GM12878 (cell line): ENCODE measurements at regions not wholly inside any gene's neighbourhood (a gene's known extent, or its start where the extent isn't known, plus 50 kb on each side); places are given as distances from the start of the nearest gene placed in this dataset.

Experiments
- ATAC-seq: fragments of 200-7000 bp; cut with Tn5 transposase; 3 replicates; pipeline ENCODE4 v1.9.1; 2020; ENCODE audit warnings: mild to moderate bottlenecking, moderate library complexity
- BruUV-seq: library from RNA; stranded (reverse); fragments of 400-500 nt; replicated peaks from 2 replicates; lab custom pipeline; 2021; lab: Mats Ljungman, UMichigan
- CTCF ChIA-PET: fragments of 300-600 bp; sonication (Branson Sonifier 250); formaldehyde crosslinking; extraction: SDS; loops from one replicate; lab custom pipeline; 2021; ENCODE audit warnings: inconsistent platforms; lab: Yijun Ruan, JAX
- POLR2A ChIA-PET: fragments of 350-600 bp; formaldehyde crosslinking; extraction: SDS; loops from one replicate; lab custom pipeline; 2021; ENCODE audit warnings: inconsistent platforms; lab: Charles Lee
- RAD21 ChIA-PET: fragments of 300-600 bp; sonication (Branson Sonifier 250); formaldehyde crosslinking; loops from one replicate; lab custom pipeline; 2023; ENCODE audit warnings: antibody characterized with exemption; ENCODE audit not compliant: unreplicated experiment; lab: Charles Lee
- SMC1A ChIA-PET: fragments of 300-600 bp; sonication (Branson Sonifier 250); formaldehyde crosslinking; loops from one replicate; lab custom pipeline; 2023; ENCODE audit not compliant: unreplicated experiment, uncharacterized antibody; lab: Charles Lee
- DNase-seq: peaks from one replicate; pipeline ENCODE4 v3.0.0-alpha.2; 2011; ENCODE audit warnings: low read depth, low spot score
- FAIRE-seq: peaks from 3 replicates; lab custom pipeline; 2011; peaks lifted over from hg19 to GRCh38; lab: Jason Lieb, UNC
- H2AFZ ChIP-seq: 2 replicates; pipeline ENCODE4 v1.6.0; 2011; ENCODE audit warnings: low read depth, low read length, control low read depth; ENCODE audit not compliant: control insufficient read depth
- H3K27ac ChIP-seq: 2 replicates; pipeline ENCODE4 v1.5.1; 2011; ENCODE audit warnings: control low read depth; ENCODE audit not compliant: control insufficient read depth, insufficient read depth
- H3K27me3 ChIP-seq, 2 experiments: replicated peaks in 1 of 2; 2 replicates each; pipeline versions ENCODE4 v1.6.0 to v1.6.1; 2011; ENCODE audit warnings: low read length in 1 of 2; ENCODE audit not compliant: control insufficient read depth in 2 of 2, insufficient read depth in 2 of 2
- H3K36me3 ChIP-seq, 2 experiments: 2 replicates each; pipeline ENCODE4 v1.5.1; 2011; ENCODE audit warnings: low read length in 1 of 2; ENCODE audit not compliant: control insufficient read depth in 2 of 2, insufficient read depth in 2 of 2
- H3K4me1 ChIP-seq: 2 replicates; pipeline ENCODE4 v1.6.1; 2011; ENCODE audit warnings: mild to moderate bottlenecking, low read length, moderate library complexity, mixed read lengths; ENCODE audit not compliant: control insufficient read depth, insufficient read depth
- H3K4me2 ChIP-seq: 2 replicates; pipeline ENCODE4 v1.6.0; 2011; ENCODE audit warnings: control low read depth; ENCODE audit not compliant: control insufficient read depth, insufficient read depth
- H3K4me3 ChIP-seq: fragments of 200-600 bp; sonication (generic); 2 replicates; pipeline ENCODE4 v1.5.1; 2016
- H3K79me2 ChIP-seq: 2 replicates; pipeline ENCODE4 v1.6.0; 2011; ENCODE audit warnings: low read length; ENCODE audit not compliant: control insufficient read depth, insufficient read depth
- H3K9ac ChIP-seq: 2 replicates; pipeline ENCODE4 v1.8.0; 2011; ENCODE audit warnings: low read length, control low read depth, mixed read lengths; ENCODE audit not compliant: control insufficient read depth, insufficient read depth
- H3K9me3 ChIP-seq: replicated peaks from 3 replicates; pipeline ENCODE4 v1.5.1; 2011; ENCODE audit warnings: mild to moderate bottlenecking, low read length; ENCODE audit not compliant: control insufficient read depth, insufficient read depth
- H4K20me1 ChIP-seq: 2 replicates; pipeline ENCODE4 v1.6.0; 2011; ENCODE audit not compliant: control insufficient read depth, insufficient read depth
- BCL11A ChIP-seq: IDR thresholded peaks from 2 replicates; pipeline ENCODE4 v1.6.1; 2011; ENCODE audit warnings: low read depth, low read length
- CBX5 ChIP-seq: sonication (generic); IDR thresholded peaks from 2 replicates; pipeline ENCODE4 v1.6.1; 2016; ENCODE audit warnings: low read depth, moderate library complexity, mild to moderate bottlenecking, inconsistent platforms
- CHD2 ChIP-seq: IDR thresholded peaks from 2 replicates; pipeline ENCODE4 v1.6.1; 2011; ENCODE audit warnings: low read depth, low read length, improper control_type of control experiment, borderline replicate concordance
- GATAD2B ChIP-seq: fragments of 450-650 bp; conservative IDR thresholded peaks from 2 replicates; pipeline ENCODE4 v1.6.1; 2017; ENCODE audit warnings: low read depth, mild to moderate bottlenecking, moderate library complexity
- KAT2A ChIP-seq: conservative IDR thresholded peaks from 2 replicates; pipeline ENCODE4 v1.6.1; 2011; ENCODE audit warnings: low read depth, low read length; ENCODE audit not compliant: control insufficient read depth
- NFYB ChIP-seq: IDR thresholded peaks from 2 replicates; pipeline ENCODE4 v1.6.1; 2011; ENCODE audit warnings: low read depth, mild to moderate bottlenecking, low read length, improper control_type of control experiment, moderate library complexity; ENCODE audit not compliant: insufficient read depth
- NRF1 ChIP-seq: conservative IDR thresholded peaks from 2 replicates; pipeline ENCODE4 v1.6.1; 2011; ENCODE audit warnings: mild to moderate bottlenecking, low read depth, low read length, improper control_type of control experiment
- PAX5 ChIP-seq: IDR thresholded peaks from 2 replicates; pipeline ENCODE4 v1.6.1; 2011; ENCODE audit warnings: low read depth, low read length, borderline replicate concordance
- SREBF1 ChIP-seq: IDR thresholded peaks from 2 replicates; pipeline ENCODE4 v1.6.1; 2012; ENCODE audit warnings: mild to moderate bottlenecking, low read length
- SUZ12 ChIP-seq: fragments of 200-600 bp; sonication (generic); IDR thresholded peaks from one replicate; pipeline ENCODE4 v1.6.1; 2018; ENCODE audit warnings: antibody characterized with exemption, mild to moderate bottlenecking; ENCODE audit not compliant: unreplicated experiment
- TBL1XR1 ChIP-seq: IDR thresholded peaks from 2 replicates; pipeline ENCODE4 v1.6.1; 2012; ENCODE audit warnings: low read depth, low read length, improper control_type of control experiment
- TCF12 ChIP-seq: IDR thresholded peaks from 2 replicates; pipeline ENCODE4 v1.6.1; 2011; ENCODE audit warnings: low read depth, mild to moderate bottlenecking, low read length
- ZBTB33 ChIP-seq: fragments of 450-650 bp; IDR thresholded peaks from 2 replicates; pipeline ENCODE4 v1.6.1; 2017; ENCODE audit warnings: mild to moderate bottlenecking
- ZNF24 ChIP-seq: fragments of 450-650 bp; IDR thresholded peaks from 2 replicates; pipeline ENCODE4 v1.6.1; 2017; ENCODE audit warnings: antibody characterized with exemption, mild to moderate bottlenecking
- WGBS: methylation state at CpG from one replicate; pipeline ENCODE4 v1.1.6; 2016; ENCODE audit warnings: low lambda C conversion rate; ENCODE audit not compliant: insufficient replicate concordance, insufficient coverage; ENCODE audit errors: missing lambda C conversion rate; 5-methylcytosine and 5-hydroxymethylcytosine counted together
- in situ Hi-C: fragments of 300-500 bp; cut with MboI; formaldehyde crosslinking; loops from 9 replicates; pipeline ENCODE4 v1.14.3; 2018; ENCODE audit warnings: mixed read lengths
- intact Hi-C: fragments of 100-400 bp; cut with micrococcal nuclease; formaldehyde crosslinking; loops from one replicate; pipeline ENCODE4 v1.14.2; 2022; ENCODE audit not compliant: unreplicated experiment
- TF ChIP-seq, protein P1 (sequence below): IDR thresholded peaks from 2 replicates; pipeline ENCODE4 v1.6.1; 2011; ENCODE audit warnings: borderline replicate concordance, low read depth, mild to moderate bottlenecking, moderate library complexity, mixed read lengths, low read length; ENCODE audit not compliant: insufficient read depth; ENCODE audit errors: extremely low read length

GRCh38 chr7:131276190-131276589 is 51.5 kb upstream of the MKLN1 start (continued):
- TF ChIP-seq ZNF24 = no peak
- TF ChIP-seq SUZ12 = no peak

GRCh38 chr7:131276748-131277147 is 50.9 kb upstream of the MKLN1 start:
- POLR2A ChIA-PET = interaction anchor here (0.5 kb wide), 1 partner anchor 283 kb away, joined by 6 read pairs; no protein-coding TSS in a partner anchor
- no TSS peak for BruUV-seq
- H3K27me3 ChIP-seq = no peaks in the 10 kb centered on the region
- H3K4me1 ChIP-seq = no peaks in the 10 kb centered on the region
- no peaks in the 10 kb centered on the region for H3K79me2 ChIP-seq
- TF ChIP-seq BCL11A = no peak
- TF ChIP-seq PAX5 = no peak
- no peak for TF ChIP-seq NRF1
- TF ChIP-seq ZNF24 = no peak
- TF ChIP-seq SREBF1 = no peak
- TF ChIP-seq CBX5 = no peak
- TF ChIP-seq GATAD2B = no peak
- TF ChIP-seq CHD2 = no peak
- no peak for TF ChIP-seq TBL1XR1
- TF ChIP-seq KAT2A = no peak
- TF ChIP-seq ZBTB33 = no peak
- TF ChIP-seq, protein P1, sequence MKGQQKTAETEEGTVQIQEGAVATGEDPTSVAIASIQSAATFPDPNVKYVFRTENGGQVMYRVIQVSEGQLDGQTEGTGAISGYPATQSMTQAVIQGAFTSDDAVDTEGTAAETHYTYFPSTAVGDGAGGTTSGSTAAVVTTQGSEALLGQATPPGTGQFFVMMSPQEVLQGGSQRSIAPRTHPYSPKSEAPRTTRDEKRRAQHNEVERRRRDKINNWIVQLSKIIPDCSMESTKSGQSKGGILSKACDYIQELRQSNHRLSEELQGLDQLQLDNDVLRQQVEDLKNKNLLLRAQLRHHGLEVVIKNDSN = no peak
- no peak for TF ChIP-seq NFYB
- TF ChIP-seq TCF12 = no peak
- WGBS = 18% methylated on average over 2 of the region's 2 CpGs
- in situ Hi-C loops = no loop called here
- no peak for DNase-seq
- RAD21 ChIA-PET = no interaction called here
- CTCF ChIA-PET = no interaction called here
- H3K36me3 ChIP-seq = no peaks in the 10 kb centered on the region
- SMC1A ChIA-PET = no interaction called here
- no peaks in the 10 kb centered on the region for H3K9me3 ChIP-seq
- no peak overlapping the region for H3K27ac ChIP-seq
- no peak overlapping the region for H2AFZ ChIP-seq
- no peak overlapping the region for H3K4me3 ChIP-seq
- no peak overlapping the region for H3K4me2 ChIP-seq
- H4K20me1 ChIP-seq = no peaks in the 10 kb centered on the region
- H3K9ac ChIP-seq = no peak overlapping the region
- no peak for FAIRE-seq
- no peak for ATAC-seq
- intact Hi-C loops = no loop called here
